IPS-18a (cell line): ENCODE measurements at regions not wholly inside any gene's neighbourhood (a gene's known extent, or its start where the extent isn't known, plus 50 kb on each side); places are given as distances from the start of the nearest gene placed in this dataset.

Source experiments
- H3K27ac ChIP-seq: one replicate; pipeline ENCODE4 v1.5.1; 2013; ENCODE audit warnings: low read length
- H3K27me3 ChIP-seq: one replicate; pipeline ENCODE4 v1.6.1; 2013; ENCODE audit warnings: mild to moderate bottlenecking, low read length; ENCODE audit not compliant: control insufficient read depth, insufficient read depth
- H3K36me3 ChIP-seq: one replicate; pipeline ENCODE4 v1.6.1; 2013; ENCODE audit warnings: low read depth, low read length; ENCODE audit not compliant: control insufficient read depth
- H3K4me1 ChIP-seq: one replicate; pipeline ENCODE4 v1.6.1; 2013; ENCODE audit warnings: low read depth, low read length; ENCODE audit not compliant: control insufficient read depth
- H3K4me3 ChIP-seq: one replicate; pipeline ENCODE4 v1.5.1; 2013; ENCODE audit warnings: low read length
- H3K9ac ChIP-seq: one replicate; pipeline ENCODE4 v1.6.1; 2013; ENCODE audit warnings: mild to moderate bottlenecking, low read length, moderate library complexity
- H3K9me3 ChIP-seq: one replicate; pipeline ENCODE4 v1.6.1; 2013; ENCODE audit warnings: low read depth, low read length; ENCODE audit not compliant: control insufficient read depth

GRCh38 chr5:81896764-81897163 is 75.1 kb upstream of the ATG10 start:
- Histone ChIP-seq H3K9me3 (no peaks in the 10 kb centered on the region), H3K9ac (no peak overlapping the region), H3K27ac (no peak overlapping the region), H3K27me3 (no peaks in the 10 kb centered on the region), H3K4me3 (no peak overlapping the region), H3K36me3 (no peaks in the 10 kb centered on the region), H3K4me1 (peaks cover 6% of the 10 kb centered on the region)

GRCh38 chr5:81895307-81895706 is 76.5 kb upstream of the ATG10 start:
- Histone ChIP-seq H3K9ac (no peak overlapping the region), H3K4me3 (no peak overlapping the region), H3K36me3 (no peaks in the 10 kb centered on the region), H3K4me1 (no peaks in the 10 kb centered on the region), H3K27me3 (no peaks in the 10 kb centered on the region), H3K27ac (no peak overlapping the region), H3K9me3 (peaks cover 5% of the 10 kb centered on the region)

GRCh38 chr5:81893961-81894360 is 77.9 kb upstream of the ATG10 start:
- Histone ChIP-seq H3K36me3 (no peaks in the 10 kb centered on the region), H3K9ac (no peak overlapping the region), H3K9me3 (peaks cover 5% of the 10 kb centered on the region), H3K27ac (no peak overlapping the region), H3K4me3 (no peak overlapping the region), H3K27me3 (no peaks in the 10 kb centered on the region), H3K4me1 (no peaks in the 10 kb centered on the region)

GRCh38 chr5:81884871-81885270 is 87.0 kb upstream of the ATG10 start:
- Histone ChIP-seq H3K27me3 (no peaks in the 10 kb centered on the region), H3K4me1 (no peaks in the 10 kb centered on the region), H3K4me3 (no peak overlapping the region), H3K36me3 (no peaks in the 10 kb centered on the region), H3K9me3 (no peaks in the 10 kb centered on the region), H3K9ac (no peak overlapping the region), H3K27ac (no peak overlapping the region)

- no peak overlapping the region for H3K27ac ChIP-seq
- no peaks in the 10 kb centered on the region for H3K9me3 ChIP-seq
- no peaks in the 10 kb centered on the region for H3K36me3 ChIP-seq
- H3K27me3 ChIP-seq: no peaks in the 10 kb centered on the region
- no peak overlapping the region for H3K9ac ChIP-seq
- no peaks in the 10 kb centered on the region for H3K4me1 ChIP-seq
- H3K4me3 ChIP-seq: no peak overlapping the region
Measured at GRCh38 chr5:81883371-81883770, 88.5 kb upstream of the ATG10 start.

- Histone ChIP-seq H3K9me3 (no peaks in the 10 kb centered on the region), H3K27me3 (no peaks in the 10 kb centered on the region), H3K9ac (no peak overlapping the region), H3K4me1 (no peaks in the 10 kb centered on the region), H3K4me3 (no peak overlapping the region), H3K27ac (no peak overlapping the region), H3K36me3 (no peaks in the 10 kb centered on the region)
Measured at GRCh38 chr5:81881595-81881994, 90.2 kb upstream of the ATG10 start.

- Histone ChIP-seq H3K27me3 (no peaks in the 10 kb centered on the region), H3K4me1 (no peaks in the 10 kb centered on the region), H3K9me3 (no peaks in the 10 kb centered on the region), H3K9ac (no peak overlapping the region), H3K27ac (no peak overlapping the region), H3K4me3 (no peak overlapping the region), H3K36me3 (no peaks in the 10 kb centered on the region)
Measured at GRCh38 chr5:81879936-81880335, 91.9 kb upstream of the ATG10 start.

GRCh38 chr5:81878333-81878732 is 93.5 kb upstream of the ATG10 start:
- Histone ChIP-seq H3K27ac (no peak overlapping the region), H3K4me3 (no peak overlapping the region), H3K4me1 (no peaks in the 10 kb centered on the region), H3K27me3 (no peaks in the 10 kb centered on the region), H3K9me3 (no peaks in the 10 kb centered on the region), H3K36me3 (no peaks in the 10 kb centered on the region), H3K9ac (no peak overlapping the region)

- Histone ChIP-seq H3K4me1 (peaks cover 8% of the 10 kb centered on the region), H3K27me3 (no peaks in the 10 kb centered on the region), H3K36me3 (no peaks in the 10 kb centered on the region), H3K9me3 (no peaks in the 10 kb centered on the region), H3K9ac (no peak overlapping the region), H3K4me3 (no peak overlapping the region), H3K27ac (no peak overlapping the region)
Measured at GRCh38 chr5:81866994-81867393, 104.8 kb upstream of the ATG10 start.

- H3K4me3 ChIP-seq: no peak overlapping the region
- H3K27me3 ChIP-seq: no peaks in the 10 kb centered on the region
- peaks cover 28% of the 10 kb centered on the region for H3K4me1 ChIP-seq
- no peaks in the 10 kb centered on the region for H3K9me3 ChIP-seq
- no peaks in the 10 kb centered on the region for H3K36me3 ChIP-seq
- H3K27ac ChIP-seq: no peak overlapping the region
- no peak overlapping the region for H3K9ac ChIP-seq
Measured at GRCh38 chr5:81860778-81861177, 109.9 kb upstream of the SSBP2 start.

GRCh38 chr5:81859624-81860023 is 108.7 kb upstream of the SSBP2 start:
- Histone ChIP-seq H3K9ac (no peak overlapping the region), H3K4me3 (no peak overlapping the region)

GRCh38 chr5:81856948-81857928 is 106.3 kb upstream of the SSBP2 start:
- Histone ChIP-seq H3K36me3 (no peaks in the 10 kb centered on the region), H3K27me3 (no peaks in the 10 kb centered on the region), H3K4me3 (no peak overlapping the region), H3K27ac (no peak overlapping the region), H3K9ac (no peak overlapping the region), H3K4me1 (peaks cover 54% of the 10 kb centered on the region), H3K9me3 (no peaks in the 10 kb centered on the region)

More at GRCh38 chr5:81859624-81860023, 108.7 kb upstream of the SSBP2 start:
- Histone ChIP-seq H3K36me3 (no peaks in the 10 kb centered on the region), H3K27me3 (no peaks in the 10 kb centered on the region), H3K4me1 (peaks cover 36% of the 10 kb centered on the region), H3K27ac (no peak overlapping the region), H3K9me3 (no peaks in the 10 kb centered on the region)
